ENCODE measurements at regions not wholly inside any gene's neighbourhood (a gene's known extent, or its start where the extent isn't known, plus 50 kb on each side); places are given as distances from the start of the nearest gene placed in this dataset.

- no peak for DNase-seq
Observed at GRCh38 chr3:40705663-40706062, 180.9 kb downstream of the ZNF621 start.

GRCh38 chr3:40713306-40713705, 188.5 kb downstream of the ZNF621 start:
- DNase-seq: no peak

- no peak for DNase-seq
Observed at GRCh38 chr3:40713795-40714194, 189.0 kb downstream of the ZNF621 start.

GRCh38 chr3:40714771-40715345, 190.1 kb downstream of the ZNF621 start:
- no peak for DNase-seq

- no peak for DNase-seq
Observed at GRCh38 chr3:40715551-40715950, 190.8 kb downstream of the ZNF621 start.

GRCh38 chr3:40717471-40717870, 192.7 kb downstream of the ZNF621 start:
- DNase-seq: no peak

- DNase-seq: no peak
Observed at GRCh38 chr3:40718209-40718608, 193.4 kb downstream of the ZNF621 start.

- DNase-seq: no peak
Observed at GRCh38 chr3:40718681-40719080, 193.9 kb downstream of the ZNF621 start.

- no peak for DNase-seq
Observed at GRCh38 chr3:40719660-40720287, 195.0 kb downstream of the ZNF621 start.

GRCh38 chr3:40720341-40720740, 195.6 kb downstream of the ZNF621 start:
- no peak for DNase-seq

- DNase-seq: no peak
Observed at GRCh38 chr3:40720863-40721262, 196.1 kb downstream of the ZNF621 start.

- no peak for DNase-seq
Observed at GRCh38 chr3:40723083-40723660, 198.4 kb downstream of the ZNF621 start.

GRCh38 chr3:40725031-40725430, 200.3 kb downstream of the ZNF621 start:
- no peak for DNase-seq

GRCh38 chr3:40731445-40731844, 206.7 kb downstream of the ZNF621 start:
- no peak for DNase-seq

- no peak for DNase-seq
Observed at GRCh38 chr3:40736943-40737342, 212.2 kb downstream of the ZNF621 start.

GRCh38 chr3:40737343-40737742, 212.6 kb downstream of the ZNF621 start:
- DNase-seq: no peak

- no peak for DNase-seq
Observed at GRCh38 chr3:40739971-40740370, 215.2 kb downstream of the ZNF621 start.

- no peak for DNase-seq
Observed at GRCh38 chr3:40741729-40742128, 217.0 kb downstream of the ZNF621 start.

- no peak for DNase-seq
Observed at GRCh38 chr3:40745381-40746106, 220.8 kb downstream of the ZNF621 start.

- no peak for DNase-seq
Observed at GRCh38 chr3:40751666-40752065, 226.9 kb downstream of the ZNF621 start.

GRCh38 chr3:40752492-40752891, 227.7 kb downstream of the ZNF621 start:
- DNase-seq: no peak

GRCh38 chr3:40753291-40753770, 228.6 kb downstream of the ZNF621 start:
- no peak for DNase-seq

GRCh38 chr3:40753951-40754350, 229.2 kb downstream of the ZNF621 start:
- DNase-seq: no peak

- DNase-seq: no peak
Observed at GRCh38 chr3:40754994-40755393, 230.2 kb downstream of the ZNF621 start.

Measured in activated effector memory CD4-positive, alpha-beta T cell treated with Interleukin-2 at 50 U/mL for 16 hours (primary cell).